Lower leg skin (tissue), 3 donors: ENCODE measurements at regions not wholly inside any gene's neighbourhood (a gene's known extent, or its start where the extent isn't known, plus 50 kb on each side); places are given as distances from the start of the nearest gene placed in this dataset.

ENCODE experiments used
- POLR2A ChIP-seq, 2 donors: fragments of 450-650 bp; IDR thresholded peaks; one replicate each; pipeline ENCODE4 v1.6.1; 2016 to 2017; ENCODE audit warnings: antibody characterized with exemption in 2 of 2, mild to moderate bottlenecking in 1 of 2, moderate library complexity in 1 of 2
- TF ChIP-seq, protein P1 (sequence below), 3 donors: fragments of 450-650 bp; IDR thresholded peaks; one replicate each; pipeline ENCODE4 v1.5.1; 2016; ENCODE audit warnings: antibody characterized with exemption in 3 of 3, mild to moderate bottlenecking in 3 of 3, moderate library complexity in 2 of 3

- TF ChIP-seq, protein P1, sequence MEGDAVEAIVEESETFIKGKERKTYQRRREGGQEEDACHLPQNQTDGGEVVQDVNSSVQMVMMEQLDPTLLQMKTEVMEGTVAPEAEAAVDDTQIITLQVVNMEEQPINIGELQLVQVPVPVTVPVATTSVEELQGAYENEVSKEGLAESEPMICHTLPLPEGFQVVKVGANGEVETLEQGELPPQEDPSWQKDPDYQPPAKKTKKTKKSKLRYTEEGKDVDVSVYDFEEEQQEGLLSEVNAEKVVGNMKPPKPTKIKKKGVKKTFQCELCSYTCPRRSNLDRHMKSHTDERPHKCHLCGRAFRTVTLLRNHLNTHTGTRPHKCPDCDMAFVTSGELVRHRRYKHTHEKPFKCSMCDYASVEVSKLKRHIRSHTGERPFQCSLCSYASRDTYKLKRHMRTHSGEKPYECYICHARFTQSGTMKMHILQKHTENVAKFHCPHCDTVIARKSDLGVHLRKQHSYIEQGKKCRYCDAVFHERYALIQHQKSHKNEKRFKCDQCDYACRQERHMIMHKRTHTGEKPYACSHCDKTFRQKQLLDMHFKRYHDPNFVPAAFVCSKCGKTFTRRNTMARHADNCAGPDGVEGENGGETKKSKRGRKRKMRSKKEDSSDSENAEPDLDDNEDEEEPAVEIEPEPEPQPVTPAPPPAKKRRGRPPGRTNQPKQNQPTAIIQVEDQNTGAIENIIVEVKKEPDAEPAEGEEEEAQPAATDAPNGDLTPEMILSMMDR (IDR thresholded peaks at IDR 0.05): no peak
- TF ChIP-seq POLR2A (IDR thresholded peaks at IDR 0.05): no peak
Measured at GRCh38 chr1:115477071-115477470, 139.0 kb upstream of the NGF start.
